NCI-H510A (cell line): ENCODE measurements at regions not wholly inside any gene's neighbourhood (a gene's known extent, or its start where the extent isn't known, plus 50 kb on each side); places are given as distances from the start of the nearest gene placed in this dataset.
"Not testable (repeated sequence)": the region's sequence is repeated elsewhere in the genome, so short reads cannot be mapped to it uniquely, and the experiment has no call there.

ENCODE experiments used
- DNase-seq: peaks from one replicate; lab custom pipeline; 2025; lab: John Stamatoyannopoulos, UW

- not testable (repeated sequence) for DNase-seq
Measured at GRCh38 chr9:109665736-109666135, 114.3 kb upstream of the PALM2AKAP2 start.

DNA sequence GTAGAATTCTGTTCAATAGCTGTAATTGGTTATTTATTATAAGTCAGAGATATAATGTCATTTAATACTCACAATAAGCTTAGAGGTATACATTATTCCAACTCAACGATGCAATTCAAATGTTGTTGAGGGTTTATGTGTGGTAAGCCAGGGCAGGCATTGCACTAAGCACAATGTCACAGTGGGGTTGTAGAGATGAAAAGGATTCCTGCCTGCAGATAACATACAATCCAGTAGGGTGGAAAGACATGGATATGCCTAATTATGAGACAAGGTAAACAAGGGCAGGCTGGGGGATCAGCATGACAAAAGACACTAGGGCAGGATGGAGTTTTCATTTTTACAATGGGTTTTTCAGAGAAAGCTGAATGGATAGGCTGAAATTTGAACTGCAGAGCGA, 98.7 kb upstream of the PALM2AKAP2 start:
- DNase-seq = no peak

GRCh38 chr9:109682227-109682626, 97.8 kb upstream of the PALM2AKAP2 start:
- no peak for DNase-seq

- DNase-seq = no peak
Measured at GRCh38 chr9:109683521-109683920, 96.5 kb upstream of the PALM2AKAP2 start.

DNA sequence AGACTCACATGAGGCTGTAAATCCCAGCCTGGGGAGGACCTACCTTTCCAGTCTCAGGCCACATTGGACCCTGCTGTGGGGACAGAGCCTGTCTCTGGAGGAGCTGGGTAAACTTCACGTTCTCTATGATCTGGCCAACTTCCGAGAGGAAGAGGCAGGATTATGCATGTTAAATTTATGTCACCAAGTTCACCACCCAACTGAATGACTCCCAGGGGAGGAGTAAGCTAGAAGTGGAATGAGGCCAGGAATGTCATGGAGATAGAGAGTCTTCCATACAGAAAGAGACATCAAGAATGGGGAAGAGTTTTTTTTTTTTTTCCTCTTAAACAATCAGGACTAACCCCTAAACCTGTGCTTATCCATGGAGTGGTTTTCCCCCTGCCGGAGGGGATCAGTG, 90.3 kb upstream of the PALM2AKAP2 start:
- DNase-seq = no peak

- no peak for DNase-seq
Measured at GRCh38 chr9:109699019-109699418, 81.0 kb upstream of the PALM2AKAP2 start.

- DNase-seq = no peak
Measured at GRCh38 chr9:109704546-109704945, 75.5 kb upstream of the PALM2AKAP2 start.

- DNase-seq = no peak
Measured at GRCh38 chr9:109705515-109705914, 74.5 kb upstream of the PALM2AKAP2 start.

DNA sequence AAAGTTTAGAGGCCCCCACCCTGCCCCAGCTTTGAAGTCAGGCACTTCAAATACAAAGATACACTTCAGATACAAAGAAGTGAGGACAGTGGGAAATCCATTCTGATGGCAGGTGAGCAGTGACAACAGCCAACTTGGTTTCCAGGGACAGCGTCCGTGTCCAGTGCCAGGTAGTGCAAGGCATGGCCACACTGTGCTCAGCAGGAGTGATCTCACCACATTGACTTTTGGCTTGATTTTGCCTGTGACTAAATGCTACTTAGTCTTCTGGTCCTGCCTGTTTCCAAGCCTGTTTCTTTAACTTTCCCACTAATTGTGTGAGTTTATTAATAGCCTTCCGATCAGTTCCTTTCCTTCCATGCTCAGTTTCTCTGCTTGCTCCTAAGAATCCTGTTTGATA, 72.6 kb upstream of the PALM2AKAP2 start:
- no peak for DNase-seq

GRCh38 chr9:109708451-109708945, 71.5 kb upstream of the PALM2AKAP2 start:
- DNase-seq = no peak

DNA sequence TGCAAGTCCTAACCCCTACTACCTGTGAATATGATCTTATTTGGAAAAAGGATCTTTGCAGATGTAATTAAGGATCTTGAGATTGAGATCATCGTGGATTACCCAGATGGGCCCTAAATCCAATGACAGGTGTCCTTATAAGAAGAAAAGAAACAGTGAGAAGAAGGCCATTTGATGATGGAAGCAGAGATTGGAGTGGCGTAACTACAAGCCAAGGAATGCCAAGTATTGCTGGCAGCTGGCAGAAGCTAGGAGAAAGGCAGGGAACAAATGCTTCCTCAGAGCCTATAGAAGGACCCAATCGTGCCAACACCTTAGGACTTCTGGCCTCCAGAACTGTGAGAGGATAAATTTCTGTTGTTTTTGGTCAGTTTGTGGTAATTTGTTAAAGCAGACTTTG, 70.1 kb upstream of the PALM2AKAP2 start:
- no peak for DNase-seq

DNA sequence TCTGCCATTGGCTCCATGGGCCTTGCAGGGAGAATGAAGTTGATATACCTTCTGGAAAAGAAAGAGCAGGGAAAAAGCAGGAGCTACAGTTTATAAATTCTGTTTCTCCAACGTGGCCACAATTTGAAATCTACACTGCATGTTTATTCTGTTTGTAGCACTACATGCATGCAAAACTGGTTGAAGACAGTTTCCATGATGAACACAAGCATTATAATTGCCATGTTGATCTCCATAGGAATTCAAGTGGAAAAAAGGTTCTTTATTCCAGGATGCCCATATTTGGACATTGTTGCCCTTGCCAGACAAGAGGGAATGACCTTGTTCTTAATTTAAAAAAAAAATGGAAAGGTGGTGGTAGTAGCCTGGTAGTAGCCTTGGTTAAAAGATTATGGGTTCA, 69.2 kb upstream of the PALM2AKAP2 start:
- no peak for DNase-seq

- no peak for DNase-seq
Measured at GRCh38 chr9:109715344-109715743, 64.7 kb upstream of the PALM2AKAP2 start.

- DNase-seq = no peak
Measured at GRCh38 chr9:109716631-109717030, 63.4 kb upstream of the PALM2AKAP2 start.

DNA sequence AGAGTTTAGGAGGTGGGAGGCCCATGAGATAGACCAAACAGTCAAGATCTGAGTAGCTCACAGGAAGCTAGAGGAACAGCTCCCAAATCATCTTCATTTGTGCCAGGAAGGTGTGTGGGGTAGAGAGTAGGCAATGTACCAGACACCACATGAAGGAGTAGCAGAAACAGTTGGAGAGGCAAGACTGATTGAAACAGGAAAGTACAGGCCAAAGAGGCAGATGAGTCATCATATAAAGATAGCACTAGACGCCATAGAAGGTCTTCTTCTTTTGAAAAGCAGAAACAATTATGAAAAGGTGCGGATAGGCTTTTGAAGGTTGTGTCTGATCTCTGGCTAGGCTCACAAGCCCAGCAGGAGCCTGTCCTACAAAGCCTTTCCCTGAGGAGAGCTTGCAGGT, 62.7 kb upstream of the PALM2AKAP2 start:
- DNase-seq = no peak

- DNase-seq = no peak
Measured at GRCh38 chr9:109718861-109719260, 61.1 kb upstream of the PALM2AKAP2 start.

GRCh38 chr9:109721001-109721400, 59.0 kb upstream of the PALM2AKAP2 start:
- DNase-seq = no peak

DNA sequence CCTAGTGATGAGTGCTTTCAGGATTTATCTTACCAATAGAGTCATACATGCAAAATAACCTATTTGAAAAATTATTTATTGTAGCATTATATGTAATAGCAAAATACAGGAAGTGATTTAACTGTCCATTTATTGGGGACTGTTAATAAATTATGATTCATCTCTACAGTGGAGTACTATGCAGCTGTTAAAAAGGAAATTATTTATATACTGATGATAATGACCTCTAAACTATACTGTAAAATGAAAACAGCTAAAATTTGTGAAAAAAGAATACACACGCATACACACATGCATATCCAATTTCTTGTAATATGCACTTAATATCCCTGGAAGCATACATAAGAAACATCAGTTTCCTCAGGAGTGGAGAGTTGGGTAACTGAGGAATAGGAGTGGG, 58.0 kb upstream of the PALM2AKAP2 start:
- no peak for DNase-seq

- DNase-seq = no peak
Measured at GRCh38 chr9:109723781-109724180, 56.2 kb upstream of the PALM2AKAP2 start.

DNA sequence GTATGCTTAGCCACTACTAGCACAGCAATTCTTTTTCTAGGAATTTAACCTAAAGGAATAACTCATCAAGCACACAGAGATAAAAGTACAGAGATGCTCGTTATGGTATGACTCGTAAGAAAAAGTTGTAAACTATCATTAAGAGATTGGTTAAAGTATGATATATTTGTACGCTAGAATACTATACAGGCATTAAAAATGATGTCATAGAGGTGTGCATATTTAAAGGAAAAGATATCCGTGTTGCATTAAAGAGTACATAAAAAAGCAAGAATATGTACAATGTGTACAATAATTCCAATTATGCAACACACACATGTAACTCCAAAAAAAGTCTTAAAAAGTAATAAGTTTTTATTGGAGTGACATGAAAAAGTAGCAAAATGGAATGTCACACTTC, 54.5 kb upstream of the PALM2AKAP2 start:
- DNase-seq = no peak

DNA sequence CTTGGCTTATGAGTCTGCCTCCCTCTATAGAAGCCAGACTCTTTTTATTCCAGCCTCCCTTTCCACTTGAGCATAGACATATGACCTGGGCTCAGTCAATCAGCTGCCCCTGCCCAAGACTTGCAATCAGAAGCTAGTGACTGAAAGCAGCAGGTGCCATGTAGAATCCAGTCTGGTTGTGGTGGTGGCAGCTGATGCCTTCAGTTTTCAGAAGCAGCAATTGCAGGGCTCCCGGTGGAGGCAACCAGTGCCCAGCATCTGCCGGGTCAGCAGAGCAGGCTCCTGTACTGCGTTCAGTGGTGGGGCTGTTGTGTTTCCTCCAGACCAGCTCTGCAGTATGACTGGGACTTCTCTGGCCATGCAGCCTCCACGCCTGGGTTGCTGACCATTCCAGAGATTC, 53.9 kb upstream of the PALM2AKAP2 start:
- DNase-seq = no peak

DNA sequence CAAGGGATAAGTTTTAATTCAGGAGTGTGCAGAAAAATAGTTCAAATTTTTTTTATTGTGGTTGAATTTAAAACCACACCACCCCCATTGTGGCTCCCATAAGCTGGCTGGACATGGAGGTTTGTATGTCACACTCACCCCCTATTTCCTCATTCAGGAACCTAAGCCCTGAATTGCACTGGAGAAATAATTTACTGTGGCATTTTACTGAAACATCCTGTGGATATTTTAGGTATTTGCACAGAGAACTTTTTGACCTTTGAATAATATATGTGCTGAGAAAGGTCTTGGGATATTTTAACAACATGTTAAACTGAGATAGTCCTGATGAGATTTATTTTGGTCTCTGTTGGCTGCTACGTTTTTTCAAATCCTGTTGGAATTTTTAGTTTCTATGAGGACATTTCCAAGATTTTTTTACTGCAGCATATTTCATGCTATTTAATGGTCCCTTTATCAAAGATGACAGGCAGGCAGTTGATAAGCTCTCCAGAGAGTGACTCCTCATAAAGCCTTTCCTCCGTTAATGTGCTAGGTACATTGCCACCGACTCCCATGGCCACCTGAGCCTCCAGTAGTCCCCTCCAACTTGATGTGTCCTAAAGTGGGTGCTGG, 51.2 kb upstream of the PALM2AKAP2 start:
- DNase-seq = no peak

GRCh38 chr9:109729513-109729912, 50.5 kb upstream of the PALM2AKAP2 start:
- no peak for DNase-seq
